ENCODE measurements at regions not wholly inside any gene's neighbourhood (a gene's known extent, or its start where the extent isn't known, plus 50 kb on each side); places are given as distances from the start of the nearest gene placed in this dataset.

- TF ChIP-seq POLR2AphosphoS5 (IDR thresholded peaks at IDR 0.05) (no peak), POLR2A (IDR thresholded peaks at IDR 0.05) (no peak), EP300 (IDR thresholded peaks at IDR 0.05) (no peak), CTCF (IDR thresholded peaks at IDR 0.05) (no peak)
- no peak for ATAC-seq (ENCODE audit: low FRiP score in 2 of 2)
- H3K9me3 ChIP-seq = peaks cover 0 to 17% (median 7%) of the 10 kb centered on the region in 4 donors
- H3K27ac ChIP-seq = no peak overlapping the region
- H3K27me3 ChIP-seq = no peaks in the 10 kb centered on the region
- no peak overlapping the region for H3K4me3 ChIP-seq
- no peaks in the 10 kb centered on the region for H3K36me3 ChIP-seq
- DNase-seq = no peak
- 89 to 92% methylated on average over 3 of the region's 3 CpGs for WGBS, 2 donors
- no peaks in the 10 kb centered on the region for H3K4me1 ChIP-seq
Measured at GRCh38 chr11:79702303-79702702, 261.5 kb upstream of the TENM4 start.

- H3K9me3 ChIP-seq = peaks cover 0 to 17% (median 7%) of the 10 kb centered on the region in 4 donors
- H3K27me3 ChIP-seq = no peaks in the 10 kb centered on the region
- no peaks in the 10 kb centered on the region for H3K36me3 ChIP-seq
- H3K4me3 ChIP-seq = no peak overlapping the region
- no peak overlapping the region for H3K27ac ChIP-seq
- TF ChIP-seq EP300 (IDR thresholded peaks at IDR 0.05) = no peak
- no peak for DNase-seq
- ATAC-seq (ENCODE audit: low FRiP score in 2 of 2) = no peak
- 95 to 100% methylated on average over 1 of the region's 1 CpG for WGBS, 2 donors
- no peaks in the 10 kb centered on the region for H3K4me1 ChIP-seq
Measured at GRCh38 chr11:79699246-79699645, 258.4 kb upstream of the TENM4 start.

DNA sequence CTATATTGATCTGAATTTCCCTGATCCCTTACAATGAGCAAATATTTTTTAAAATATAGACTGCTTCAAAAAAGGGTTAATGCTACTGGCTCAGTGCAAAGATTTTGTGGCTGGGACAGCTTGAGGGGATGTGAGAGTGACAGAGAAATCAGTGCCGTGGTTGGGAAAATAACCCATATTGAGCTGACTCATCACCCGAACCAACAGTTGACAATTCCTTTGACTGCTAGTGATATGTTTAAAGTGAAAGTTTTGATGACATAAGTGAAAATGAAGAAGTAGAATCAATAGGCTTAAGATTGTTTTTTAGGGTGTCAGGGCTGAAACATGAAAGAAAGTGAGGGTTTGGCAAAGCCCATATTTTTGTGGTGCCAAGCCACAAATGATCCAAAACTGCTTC is 257.1 kb upstream of the TENM4 start:
- no peak overlapping the region for H3K27ac ChIP-seq
- no peaks in the 10 kb centered on the region for H3K36me3 ChIP-seq
- DNase-seq (no peak), ATAC-seq (ENCODE audit: low FRiP score in 2 of 2) (no peak)
- no peak overlapping the region for H3K4me3 ChIP-seq
- TF ChIP-seq POLR2A (IDR thresholded peaks at IDR 0.05) = no peak
- no peak for TF ChIP-seq POLR2AphosphoS5 (IDR thresholded peaks at IDR 0.05)
- TF ChIP-seq CTCF (IDR thresholded peaks at IDR 0.05) = no peak
- TF ChIP-seq EP300 (IDR thresholded peaks at IDR 0.05) = no peak
- H3K9me3 ChIP-seq = peaks cover 0 to 15% (median 7%) of the 10 kb centered on the region in 4 donors
- H3K27me3 ChIP-seq = no peaks in the 10 kb centered on the region
- WGBS, 2 donors = 60 to 66% methylated on average over 2 of the region's 2 CpGs
- H3K4me1 ChIP-seq = no peaks in the 10 kb centered on the region

DNA sequence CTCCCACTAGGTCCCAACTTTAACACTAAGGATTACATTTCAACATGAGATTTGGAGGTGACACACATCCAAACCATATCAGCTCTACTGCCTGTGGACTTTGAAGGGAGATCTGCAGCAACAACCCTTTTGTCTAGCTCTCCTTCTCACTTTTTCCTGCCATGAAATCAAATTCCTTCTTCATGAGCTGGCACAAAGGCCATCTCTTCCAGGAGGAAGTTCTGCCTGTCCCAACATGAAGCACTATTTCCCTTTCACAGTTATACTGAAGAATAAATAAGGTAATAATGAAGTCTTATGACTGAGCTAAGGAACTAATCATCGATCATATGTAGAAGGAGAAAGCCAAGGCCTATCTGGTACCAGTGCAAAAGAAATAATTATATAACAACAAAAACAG is 253.5 kb upstream of the TENM4 start:
- ATAC-seq (ENCODE audit: low FRiP score in 2 of 2) = no peak
- no peaks in the 10 kb centered on the region for H3K36me3 ChIP-seq
- TF ChIP-seq POLR2AphosphoS5 (IDR thresholded peaks at IDR 0.05) = no peak
- no peak for TF ChIP-seq CTCF (IDR thresholded peaks at IDR 0.05)
- TF ChIP-seq POLR2A (IDR thresholded peaks at IDR 0.05) = no peak
- 96% methylated on average over 1 of the region's 1 CpG for WGBS, 2 donors
- no peaks in the 10 kb centered on the region for H3K9me3 ChIP-seq
- H3K27me3 ChIP-seq = no peaks in the 10 kb centered on the region
- H3K27ac ChIP-seq = no peak overlapping the region
- H3K4me1 ChIP-seq = no peaks in the 10 kb centered on the region
- no peak overlapping the region for H3K4me3 ChIP-seq
- DNase-seq = no peak

GRCh38 chr11:79691445-79691844 is 250.6 kb upstream of the TENM4 start:
- Histone ChIP-seq H3K27me3 (no peaks in the 10 kb centered on the region), H3K9me3 (no peaks in the 10 kb centered on the region), H3K4me3 (no peak overlapping the region), H3K27ac (no peak overlapping the region), H3K36me3 (no peaks in the 10 kb centered on the region), H3K4me1 (no peaks in the 10 kb centered on the region)
- TF ChIP-seq EP300 (IDR thresholded peaks at IDR 0.05) = no peak
- no peak for TF ChIP-seq POLR2AphosphoS5 (IDR thresholded peaks at IDR 0.05)
- no peak for TF ChIP-seq CTCF (IDR thresholded peaks at IDR 0.05)
- no peak for TF ChIP-seq POLR2A (IDR thresholded peaks at IDR 0.05)
- no peak for ATAC-seq (ENCODE audit: low FRiP score in 2 of 2)
- no peak for DNase-seq
- 90% methylated on average over 2 of the region's 2 CpGs for WGBS, 2 donors
